Right hindlimb (tissue), 1 donor: ENCODE measurements at regions not wholly inside any gene's neighbourhood (a gene's known extent, or its start where the extent isn't known, plus 50 kb on each side); places are given as distances from the start of the nearest gene placed in this dataset.
A peak's percentile ranks its signal among the peaks of the same experiment; 100 is the strongest.

Experiments
- DNase-seq: peaks from one replicate; pipeline ENCODE4 v3.0.0-alpha.2; 2018

DNA sequence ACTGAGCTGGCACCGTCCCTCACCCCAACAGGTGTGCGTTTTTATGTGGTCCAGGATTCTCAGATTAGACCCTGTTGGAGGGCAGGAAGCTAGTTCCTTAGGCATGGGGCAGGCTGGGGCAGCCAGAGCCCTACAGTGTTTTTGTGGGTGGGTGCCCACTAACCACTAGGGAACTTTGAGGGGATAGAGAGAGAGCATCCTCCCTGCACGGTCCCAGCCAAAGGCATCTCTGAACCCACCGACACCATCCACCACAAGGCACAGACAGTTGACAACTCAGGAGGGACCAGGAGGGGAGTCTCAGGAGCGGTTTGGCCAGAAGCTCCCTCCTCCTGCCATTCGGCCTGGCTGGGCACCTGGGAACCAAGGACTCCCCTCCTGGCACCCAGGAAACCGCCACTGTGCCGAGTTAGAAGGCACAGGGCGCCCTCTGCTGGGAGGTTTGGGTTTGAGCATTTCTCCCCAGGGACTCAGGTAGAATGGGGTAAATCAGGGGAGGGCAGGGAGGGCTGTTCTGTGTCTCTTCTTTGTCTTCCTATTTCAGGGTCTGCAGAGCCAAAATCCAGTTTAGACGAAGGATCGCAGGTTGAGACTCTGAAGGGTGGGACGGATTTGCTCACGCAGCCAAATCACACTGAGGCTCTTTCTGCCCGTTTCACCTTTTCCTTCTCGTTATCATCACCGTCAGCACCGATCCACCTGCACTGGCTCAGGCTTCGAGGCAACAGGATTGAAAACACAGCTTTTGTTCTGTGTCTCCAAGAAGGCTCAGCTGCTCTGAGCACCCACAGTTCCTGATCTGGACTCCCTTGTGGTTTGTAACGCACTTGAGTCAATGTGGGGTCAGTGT is 84.8 kb upstream of the COL13A1 start:
- no peak for DNase-seq

GRCh38 chr10:69718951-69719350 is 82.8 kb upstream of the COL13A1 start:
- no peak for DNase-seq

DNA sequence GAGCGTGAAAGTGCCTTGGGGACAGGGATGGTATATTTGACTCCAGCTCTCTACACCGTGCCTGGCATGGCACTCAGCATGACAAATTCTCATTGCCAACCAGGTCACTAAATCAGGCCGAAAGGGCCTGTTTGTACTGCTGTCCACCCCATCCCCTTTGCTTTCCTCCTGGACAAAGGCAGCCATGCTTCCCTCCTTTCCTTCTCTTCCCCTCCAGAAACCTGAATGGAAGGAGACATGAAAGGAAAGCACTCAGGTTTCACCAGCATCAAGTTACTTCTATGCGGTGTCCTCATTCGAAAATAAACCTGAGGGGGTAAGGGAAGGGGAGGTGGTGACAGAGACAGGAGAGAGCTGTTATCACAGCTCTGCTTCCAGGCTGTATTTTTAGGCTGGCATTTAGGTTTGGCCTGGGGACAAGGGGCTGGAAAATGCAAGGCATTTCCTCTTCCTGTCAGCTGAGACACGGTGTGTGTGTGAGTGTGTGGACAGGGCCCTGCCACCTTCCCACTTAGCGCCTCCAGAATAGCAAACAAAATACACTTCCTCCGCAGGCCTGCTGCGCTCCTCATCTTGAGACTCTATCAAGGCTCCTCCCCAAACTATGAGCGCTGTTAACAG is 79.9 kb upstream of the COL13A1 start:
- no peak for DNase-seq

GRCh38 chr10:69723653-69724052 is 78.1 kb upstream of the COL13A1 start:
- no peak for DNase-seq

DNA sequence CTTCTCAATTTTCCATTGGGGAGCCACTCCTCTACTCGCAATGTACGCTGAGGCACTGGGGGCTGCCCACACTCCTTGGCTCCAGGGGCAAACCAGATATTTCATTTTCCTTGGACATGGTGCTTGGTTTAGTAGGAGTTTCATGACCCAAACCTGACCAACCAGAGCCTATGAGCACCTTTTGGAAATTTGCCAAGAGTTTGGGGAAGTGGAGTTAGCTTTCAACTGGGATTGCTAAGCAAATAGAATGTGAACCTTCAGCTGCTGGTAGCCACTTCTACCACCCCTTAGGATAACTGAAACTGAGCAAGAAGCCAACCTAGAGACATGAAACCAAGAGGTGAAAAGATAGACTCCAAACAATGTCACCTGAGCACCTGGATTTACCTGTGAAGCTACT is 74.9 kb upstream of the COL13A1 start:
- DNase-seq, result no peak

GRCh38 chr10:69728335-69728870 is 73.3 kb upstream of the COL13A1 start:
- no peak for DNase-seq

GRCh38 chr10:69729326-69730048 is 72.2 kb upstream of the COL13A1 start:
- DNase-seq, result no peak

- peak; percentile 76 for DNase-seq
Observed at GRCh38 chr10:69730251-69731156, 71.2 kb upstream of the COL13A1 start.

GRCh38 chr10:69731184-69731583 is 70.5 kb upstream of the COL13A1 start:
- no peak for DNase-seq

DNA sequence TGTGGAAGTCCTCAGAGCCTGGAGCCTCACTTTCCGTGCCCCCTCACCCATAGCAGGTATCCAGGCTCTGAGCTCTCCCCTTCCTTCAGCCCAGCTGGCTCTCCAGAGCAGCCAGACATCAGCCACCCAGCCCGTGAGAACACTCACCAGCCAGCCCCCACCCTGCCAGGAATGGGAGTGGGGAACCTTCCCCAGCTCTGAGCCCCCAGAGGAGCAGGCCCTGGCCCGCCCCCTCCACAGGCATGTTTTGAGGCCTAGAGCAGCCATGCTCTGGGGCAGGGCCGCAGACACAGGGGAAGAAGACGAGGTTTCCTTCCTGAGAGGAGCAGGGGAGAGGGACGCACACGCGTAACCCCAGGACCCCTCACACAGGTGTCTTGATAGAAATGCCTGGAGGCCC is 70.0 kb upstream of the COL13A1 start:
- DNase-seq, result no peak

DNA sequence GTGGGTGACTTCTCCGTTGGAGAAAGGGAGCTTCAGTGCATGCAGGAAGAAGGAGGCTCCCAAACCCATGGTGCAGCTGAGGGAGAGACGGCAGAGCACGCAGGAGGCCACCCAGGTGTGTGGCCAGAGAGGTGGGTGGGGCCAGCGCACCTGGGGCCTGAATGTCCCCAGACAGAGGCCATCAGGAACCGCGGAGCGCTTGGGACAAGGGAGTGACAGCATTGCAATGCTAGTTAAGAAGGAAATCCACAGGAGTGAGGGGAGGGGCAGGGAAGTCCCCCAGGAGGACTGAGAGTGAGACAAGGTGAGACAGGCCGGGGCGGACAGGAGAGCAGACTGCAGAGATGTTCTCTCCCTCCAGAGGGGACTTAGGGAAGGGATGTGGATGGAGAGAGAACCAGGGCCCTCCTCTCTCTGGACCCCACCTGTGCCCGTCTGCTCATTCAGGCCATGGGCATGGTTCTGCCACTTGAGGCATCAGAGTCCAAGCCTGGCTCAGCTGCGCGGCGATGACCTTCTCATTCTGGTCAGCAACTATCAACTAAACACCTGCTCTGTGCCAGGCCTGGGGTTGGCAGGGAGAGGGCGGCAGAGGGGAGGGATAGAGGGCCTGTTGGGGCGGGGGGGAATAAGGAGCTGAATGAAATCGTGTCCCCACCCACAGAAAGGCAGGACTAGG is 69.4 kb upstream of the COL13A1 start:
- DNase-seq, result no peak

DNA sequence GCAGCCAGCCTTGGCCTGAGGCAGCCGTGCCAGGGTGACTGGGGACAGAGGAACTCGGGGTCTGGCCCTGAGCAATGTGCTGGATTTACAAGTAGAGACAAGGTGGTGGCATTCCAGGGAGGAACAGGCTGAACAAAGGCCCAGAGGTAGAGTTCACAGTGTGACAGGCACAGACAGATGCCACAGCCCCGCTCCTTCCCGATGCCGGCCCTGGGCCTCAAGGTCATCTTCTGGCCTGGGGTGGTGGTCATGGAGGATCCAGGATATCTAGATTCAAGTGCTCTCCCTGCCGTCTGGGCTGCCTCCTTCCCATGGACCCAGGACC is 68.9 kb upstream of the COL13A1 start:
- DNase-seq, result no peak

- DNase-seq, result no peak
Observed at GRCh38 chr10:69733791-69734261, 67.9 kb upstream of the COL13A1 start.

GRCh38 chr10:69734416-69734796 is 67.3 kb upstream of the COL13A1 start:
- no peak for DNase-seq

- no peak for DNase-seq
Observed at GRCh38 chr10:69734797-69735468, 66.8 kb upstream of the COL13A1 start.

DNA sequence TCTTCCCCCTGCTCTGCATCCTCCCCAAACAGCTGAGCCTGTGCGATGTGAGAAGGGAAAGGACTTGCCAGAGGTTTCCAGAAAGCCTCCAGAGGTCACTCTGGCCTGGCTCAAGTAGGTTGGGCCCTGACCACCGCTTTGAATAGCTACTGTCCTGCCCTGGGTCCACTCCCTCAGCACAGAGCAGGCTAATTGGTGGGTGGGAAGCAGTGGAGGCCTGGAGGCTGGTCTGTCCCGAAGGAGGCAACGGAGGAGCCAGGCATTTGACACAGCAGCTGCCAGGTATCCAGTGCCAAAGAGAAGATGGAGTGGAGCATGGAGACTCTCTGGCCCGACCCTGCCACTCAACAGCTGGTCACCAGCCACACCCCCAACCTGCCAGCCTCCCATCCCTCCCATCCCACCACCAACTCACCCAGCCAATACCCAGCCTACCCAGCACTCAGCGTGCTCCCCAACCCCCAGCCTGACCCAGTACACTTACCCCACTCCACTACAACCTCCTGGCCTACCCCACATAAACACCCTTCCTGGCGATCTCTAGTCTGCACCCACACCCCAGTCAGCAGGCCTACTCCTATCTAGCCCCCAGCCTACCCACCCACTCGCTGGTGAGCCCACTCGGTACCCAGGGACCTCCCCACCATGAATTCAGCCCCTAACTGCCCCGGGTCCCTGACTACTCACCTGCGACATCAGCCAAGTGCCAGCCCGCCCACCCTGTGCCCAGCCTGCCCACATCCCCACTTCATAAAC is 64.6 kb upstream of the COL13A1 start:
- DNase-seq, result no peak

DNA sequence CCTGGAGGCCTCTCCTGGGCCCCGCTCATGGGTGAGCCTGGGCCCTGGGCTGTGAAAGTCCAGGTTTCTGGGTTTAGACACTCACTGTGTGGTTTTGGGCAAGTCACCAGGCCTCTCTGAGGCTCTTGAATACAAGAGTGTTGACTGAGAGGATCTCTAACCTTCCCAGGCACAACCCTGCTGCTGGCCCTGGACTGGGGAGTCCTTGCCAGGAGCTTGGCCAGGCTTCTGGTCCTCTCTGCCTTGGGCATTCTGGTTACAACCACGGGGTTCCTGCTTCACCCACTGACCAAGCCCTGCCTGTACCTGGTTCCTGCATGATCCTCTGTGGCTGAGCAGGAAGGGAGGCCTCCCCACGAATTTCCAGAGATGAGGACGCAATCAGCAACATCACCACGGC is 63.6 kb upstream of the COL13A1 start:
- DNase-seq, result no peak

- DNase-seq, result no peak
Observed at GRCh38 chr10:69738858-69739435, 62.8 kb upstream of the COL13A1 start.

GRCh38 chr10:69739634-69740033 is 62.1 kb upstream of the COL13A1 start:
- DNase-seq, result no peak

- no peak for DNase-seq
Observed at GRCh38 chr10:69740126-69740525, 61.6 kb upstream of the COL13A1 start.
